ENCODE measurements at regions not wholly inside any gene's neighbourhood (a gene's known extent, or its start where the extent isn't known, plus 50 kb on each side); places are given as distances from the start of the nearest gene placed in this dataset.

DNA sequence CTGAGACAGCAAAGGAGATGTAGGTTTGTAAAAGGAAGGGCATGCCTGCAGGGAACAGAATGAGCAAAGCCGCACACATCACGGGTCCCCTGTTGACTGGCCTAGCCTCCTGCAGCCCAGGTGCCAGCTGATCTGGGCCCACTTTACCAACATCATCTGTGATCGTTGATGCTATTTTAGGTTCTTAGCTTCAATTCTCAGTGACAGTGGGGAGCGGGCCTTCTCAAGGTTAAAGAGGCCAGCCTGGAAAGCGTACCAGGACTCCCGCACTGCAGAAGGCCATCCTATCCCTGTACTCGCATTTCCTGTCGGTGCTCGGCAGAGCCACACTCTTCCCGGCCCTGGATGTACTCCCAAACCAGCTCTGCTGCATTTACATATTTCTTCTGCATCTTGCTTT lies 213.5 kb upstream of the IRX1 start:
- Histone ChIP-seq H3K27ac (ENCODE audit: low read depth) (no peak overlapping the region), H3K79me2 (replicated peaks; ENCODE audit: insufficient read depth) (no peaks in the 10 kb centered on the region)
- H3K4me3 Mint-ChIP-seq, result no peak overlapping the region

More for the DNA sequence above, 213.5 kb upstream of the IRX1 start:
- no peaks in the 10 kb centered on the region; the same call in 2 of the 3 replicates for H3K9me3 Mint-ChIP-seq
- Histone ChIP-seq H3F3A (replicated peaks; ENCODE audit: low read depth) (no peaks in the 10 kb centered on the region), H3K9me2 (ENCODE audit: insufficient read depth) (0 out of 2 replicates have a peak, but pooled peaks cover 2% of the 10 kb centered on the region), H3K27me3 (ENCODE audit: insufficient read depth) (no peaks in the 10 kb centered on the region), H4K20me1 (replicated peaks; ENCODE audit: insufficient read depth) (no peaks in the 10 kb centered on the region), H3K4me3 (no peak overlapping the region), H3K36me3 (ENCODE audit: insufficient read depth) (no peaks in the 10 kb centered on the region), H3K4me1 (ENCODE audit: insufficient read depth) (no peaks in the 10 kb centered on the region), H2AFZ (no peak overlapping the region), H3K4me2 (no peak overlapping the region)
- H3K36me3 Mint-ChIP-seq (ENCODE audit: low read depth), result no peaks in the 10 kb centered on the region
- H3K27me3 Mint-ChIP-seq (ENCODE audit: insufficient read depth, low read depth, poor library complexity), result no peaks in the 10 kb centered on the region
- no peak for ATAC-seq
- no peak overlapping the region for H3K27ac Mint-ChIP-seq
- TF ChIP-seq CREB1 (CRISPR knock-in tag; IDR thresholded peaks at IDR 0.05; ENCODE audit: low read depth), result no peak
- TF ChIP-seq, protein P1, sequence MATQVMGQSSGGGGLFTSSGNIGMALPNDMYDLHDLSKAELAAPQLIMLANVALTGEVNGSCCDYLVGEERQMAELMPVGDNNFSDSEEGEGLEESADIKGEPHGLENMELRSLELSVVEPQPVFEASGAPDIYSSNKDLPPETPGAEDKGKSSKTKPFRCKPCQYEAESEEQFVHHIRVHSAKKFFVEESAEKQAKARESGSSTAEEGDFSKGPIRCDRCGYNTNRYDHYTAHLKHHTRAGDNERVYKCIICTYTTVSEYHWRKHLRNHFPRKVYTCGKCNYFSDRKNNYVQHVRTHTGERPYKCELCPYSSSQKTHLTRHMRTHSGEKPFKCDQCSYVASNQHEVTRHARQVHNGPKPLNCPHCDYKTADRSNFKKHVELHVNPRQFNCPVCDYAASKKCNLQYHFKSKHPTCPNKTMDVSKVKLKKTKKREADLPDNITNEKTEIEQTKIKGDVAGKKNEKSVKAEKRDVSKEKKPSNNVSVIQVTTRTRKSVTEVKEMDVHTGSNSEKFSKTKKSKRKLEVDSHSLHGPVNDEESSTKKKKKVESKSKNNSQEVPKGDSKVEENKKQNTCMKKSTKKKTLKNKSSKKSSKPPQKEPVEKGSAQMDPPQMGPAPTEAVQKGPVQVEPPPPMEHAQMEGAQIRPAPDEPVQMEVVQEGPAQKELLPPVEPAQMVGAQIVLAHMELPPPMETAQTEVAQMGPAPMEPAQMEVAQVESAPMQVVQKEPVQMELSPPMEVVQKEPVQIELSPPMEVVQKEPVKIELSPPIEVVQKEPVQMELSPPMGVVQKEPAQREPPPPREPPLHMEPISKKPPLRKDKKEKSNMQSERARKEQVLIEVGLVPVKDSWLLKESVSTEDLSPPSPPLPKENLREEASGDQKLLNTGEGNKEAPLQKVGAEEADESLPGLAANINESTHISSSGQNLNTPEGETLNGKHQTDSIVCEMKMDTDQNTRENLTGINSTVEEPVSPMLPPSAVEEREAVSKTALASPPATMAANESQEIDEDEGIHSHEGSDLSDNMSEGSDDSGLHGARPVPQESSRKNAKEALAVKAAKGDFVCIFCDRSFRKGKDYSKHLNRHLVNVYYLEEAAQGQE (IDR thresholded peaks at IDR 0.05; ENCODE audit: unreplicated experiment), result no peak
- TF ChIP-seq ZNF114 (CRISPR knock-in tag; IDR thresholded peaks at IDR 0.05), result no peak
- TF ChIP-seq, protein P2, sequence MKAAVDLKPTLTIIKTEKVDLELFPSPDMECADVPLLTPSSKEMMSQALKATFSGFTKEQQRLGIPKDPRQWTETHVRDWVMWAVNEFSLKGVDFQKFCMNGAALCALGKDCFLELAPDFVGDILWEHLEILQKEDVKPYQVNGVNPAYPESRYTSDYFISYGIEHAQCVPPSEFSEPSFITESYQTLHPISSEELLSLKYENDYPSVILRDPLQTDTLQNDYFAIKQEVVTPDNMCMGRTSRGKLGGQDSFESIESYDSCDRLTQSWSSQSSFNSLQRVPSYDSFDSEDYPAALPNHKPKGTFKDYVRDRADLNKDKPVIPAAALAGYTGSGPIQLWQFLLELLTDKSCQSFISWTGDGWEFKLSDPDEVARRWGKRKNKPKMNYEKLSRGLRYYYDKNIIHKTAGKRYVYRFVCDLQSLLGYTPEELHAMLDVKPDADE (IDR thresholded peaks at IDR 0.05), result no peak
- no peak for TF ChIP-seq STAT1 (IDR thresholded peaks at IDR 0.05; ENCODE audit: unreplicated experiment)
- TF ChIP-seq CTCF (conservative IDR thresholded peaks at IDR 0.05; ENCODE audit: low read depth in 2 of 2), result no peak
- TF ChIP-seq JUNB (IDR thresholded peaks at IDR 0.05; ENCODE audit: unreplicated experiment), result no peak
- no peak for TF ChIP-seq EZH2 (IDR thresholded peaks at IDR 0.05; ENCODE audit: low read depth, unreplicated experiment)
- no peak for TF ChIP-seq ZNF331 (CRISPR knock-in tag; IDR thresholded peaks at IDR 0.05; ENCODE audit: low read depth)
- no peak for TF ChIP-seq EZH2phosphoT487 (IDR thresholded peaks at IDR 0.05; ENCODE audit: unreplicated experiment)
- TF ChIP-seq ZNF462 (CRISPR knock-in tag; IDR thresholded peaks at IDR 0.05), result no peak
- TF ChIP-seq NANOG (IDR thresholded peaks at IDR 0.05; ENCODE audit: borderline replicate concordance), result no peak
- no peak for TF ChIP-seq POLR2AphosphoS5 (IDR thresholded peaks at IDR 0.05; ENCODE audit: low read depth)
- DNase-seq (ENCODE audit: low spot score), result no peak
- no peaks in the 10 kb centered on the region for H3K4me1 Mint-ChIP-seq
